ENCODE measurements at regions not wholly inside any gene's neighbourhood (a gene's known extent, or its start where the extent isn't known, plus 50 kb on each side); places are given as distances from the start of the nearest gene placed in this dataset.

DNA sequence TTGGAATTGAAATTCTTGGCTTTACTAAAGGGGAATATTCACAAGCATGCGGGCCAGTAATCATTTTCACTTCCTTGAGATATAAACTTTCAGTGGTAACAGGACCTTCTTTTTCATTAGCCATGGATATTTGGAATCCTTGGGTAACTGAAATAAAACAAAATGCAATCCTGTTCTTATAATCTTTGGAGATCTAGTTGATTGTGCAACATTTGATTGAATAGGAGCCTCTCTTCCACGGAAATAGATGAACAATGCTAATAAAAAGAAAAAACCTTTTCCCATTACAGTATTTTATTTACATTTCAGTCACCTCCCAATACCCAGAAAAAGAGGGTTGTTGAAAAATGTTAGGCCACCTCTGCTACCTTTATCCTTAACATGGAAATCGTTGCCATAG is 225.6 kb downstream of the MAP2K6 start:
- no peak overlapping the region for H3K27ac Mint-ChIP-seq
- peaks cover 0 to 3% of the 10 kb centered on the region in 2 donors for H3K27me3 Mint-ChIP-seq
- Histone ChIP-seq H3K36me3 (ENCODE audit: control insufficient read depth in 2 of 2, extremely low read depth in 1 of 2, insufficient read depth in 1 of 2, low read length in 1 of 2) (no peaks in the 10 kb centered on the region), H3K27ac (ENCODE audit: low read length) (no peak overlapping the region), H3K4me3 (ENCODE audit: control insufficient read depth in 1 of 2, extremely low read depth in 1 of 2, low read length in 1 of 2) (no peak overlapping the region), H3K4me1 (ENCODE audit: control insufficient read depth in 1 of 2, extremely low read depth in 1 of 2, insufficient read depth in 2 of 2, low read length in 2 of 2) (no peaks in the 10 kb centered on the region), H3K9me3 (no peaks in the 10 kb centered on the region), H3K27me3 (replicated peaks in 1 of 2; ENCODE audit: control insufficient read depth in 2 of 2, extremely low read depth in 1 of 2, insufficient read depth in 2 of 2, low read length in 1 of 2) (no peaks in the 10 kb centered on the region)
- H3K4me3 Mint-ChIP-seq = no peak overlapping the region
- ChIA-PET CTCF (no interaction called here), POLR2A (no interaction called here)
- no CpG with 5 or more reads among the region's 3 CpGs for WGBS (ENCODE audit: insufficient coverage)
- no peaks in the 10 kb centered on the region for H3K4me1 Mint-ChIP-seq
- ATAC-seq (replicated peaks in 1 of 4) = no peak
- H3K9me3 Mint-ChIP-seq = peaks cover 0 to 3% (median 0%) of the 10 kb centered on the region in 3 donors
- H3K36me3 Mint-ChIP-seq = no peaks in the 10 kb centered on the region
- DNase-seq = no peak

DNA sequence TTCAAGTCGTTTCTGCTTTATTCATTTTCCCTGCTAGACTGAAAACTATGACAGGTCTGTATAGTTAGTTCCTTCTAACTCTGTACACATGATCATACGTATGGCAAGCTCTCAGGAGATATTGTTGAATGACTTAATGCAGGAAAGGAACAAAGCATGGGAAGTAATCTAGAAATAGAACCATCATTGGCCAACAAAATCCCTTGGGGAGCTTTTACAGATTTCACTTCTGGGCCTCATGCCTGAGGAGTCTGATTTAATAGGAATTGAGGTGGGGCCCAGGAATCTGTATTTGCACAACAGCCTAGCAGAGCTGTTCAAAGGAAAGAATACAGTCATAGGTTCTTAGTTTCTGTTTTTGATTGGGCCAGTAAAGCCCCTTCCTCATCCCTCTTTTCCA is 229.2 kb downstream of the MAP2K6 start:
- H3K36me3 Mint-ChIP-seq = no peaks in the 10 kb centered on the region

DNA sequence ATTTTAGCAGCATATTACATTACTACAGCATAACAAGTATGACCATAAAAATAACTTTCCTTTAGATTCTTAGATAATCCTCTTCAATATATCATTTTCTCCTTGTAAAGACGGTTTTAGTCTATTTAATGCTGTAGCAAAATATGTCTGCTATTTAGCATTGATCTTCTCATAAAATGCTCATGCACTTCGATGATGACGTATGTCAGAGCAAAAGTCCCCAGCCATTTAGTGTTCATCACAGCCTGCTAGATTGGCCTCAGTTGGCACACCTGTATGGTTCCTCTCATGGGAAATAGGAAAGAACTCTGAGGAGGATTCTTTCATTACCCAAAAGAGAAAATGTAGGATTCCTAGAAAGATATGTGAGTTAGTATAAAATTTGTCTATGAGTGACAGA is 232.2 kb downstream of the MAP2K6 start:
- no peaks in the 10 kb centered on the region for H3K36me3 Mint-ChIP-seq
- peaks cover 0 to 3% of the 10 kb centered on the region in 2 donors for H3K27me3 Mint-ChIP-seq
- no peaks in the 10 kb centered on the region for H3K27me3 ChIP-seq (replicated peaks in 1 of 2; ENCODE audit: control insufficient read depth in 2 of 2, extremely low read depth in 1 of 2, insufficient read depth in 2 of 2, low read length in 1 of 2)
- no peak overlapping the region for H3K4me3 Mint-ChIP-seq
- H3K9me3 ChIP-seq = no peaks in the 10 kb centered on the region
- DNase-seq = no peak
- H3K36me3 ChIP-seq (ENCODE audit: control insufficient read depth in 2 of 2, extremely low read depth in 1 of 2, insufficient read depth in 1 of 2, low read length in 1 of 2) = no peaks in the 10 kb centered on the region
- peaks cover 0 to 3% (median 0%) of the 10 kb centered on the region in 3 donors for H3K9me3 Mint-ChIP-seq
- ChIA-PET POLR2A (no interaction called here), CTCF (no interaction called here)
- H3K4me3 ChIP-seq (ENCODE audit: control insufficient read depth in 1 of 2, extremely low read depth in 1 of 2, low read length in 1 of 2) = no peak overlapping the region
- ATAC-seq (replicated peaks in 1 of 4) = no peak
- no peaks in the 10 kb centered on the region for H3K4me1 ChIP-seq (ENCODE audit: control insufficient read depth in 1 of 2, extremely low read depth in 1 of 2, insufficient read depth in 2 of 2, low read length in 2 of 2)
- no peak overlapping the region for H3K27ac ChIP-seq (ENCODE audit: low read length)
- 100% methylated on average over 2 of the region's 3 CpGs for WGBS (ENCODE audit: insufficient coverage)
- no peaks in the 10 kb centered on the region for H3K4me1 Mint-ChIP-seq
- H3K27ac Mint-ChIP-seq = no peak overlapping the region

More for the DNA sequence above, 229.2 kb downstream of the MAP2K6 start:
- H3K4me1 Mint-ChIP-seq = no peaks in the 10 kb centered on the region
- Histone ChIP-seq H3K36me3 (ENCODE audit: control insufficient read depth in 2 of 2, extremely low read depth in 1 of 2, insufficient read depth in 1 of 2, low read length in 1 of 2) (no peaks in the 10 kb centered on the region), H3K9me3 (no peaks in the 10 kb centered on the region), H3K4me1 (ENCODE audit: control insufficient read depth in 1 of 2, extremely low read depth in 1 of 2, insufficient read depth in 2 of 2, low read length in 2 of 2) (no peaks in the 10 kb centered on the region), H3K27me3 (replicated peaks in 1 of 2; ENCODE audit: control insufficient read depth in 2 of 2, extremely low read depth in 1 of 2, insufficient read depth in 2 of 2, low read length in 1 of 2) (no peaks in the 10 kb centered on the region), H3K27ac (ENCODE audit: low read length) (no peak overlapping the region), H3K4me3 (ENCODE audit: control insufficient read depth in 1 of 2, extremely low read depth in 1 of 2, low read length in 1 of 2) (no peak overlapping the region)
- no peak overlapping the region for H3K4me3 Mint-ChIP-seq
- CTCF ChIA-PET = no interaction called here
- H3K27ac Mint-ChIP-seq = no peak overlapping the region
- POLR2A ChIA-PET = no interaction called here
- ATAC-seq (replicated peaks in 1 of 4) (no peak), DNase-seq (no peak)
- WGBS (ENCODE audit: insufficient coverage) = no CpG with 5 or more reads among the region's 2 CpGs
- H3K9me3 Mint-ChIP-seq = peaks cover 0 to 3% (median 0%) of the 10 kb centered on the region in 3 donors
- H3K27me3 Mint-ChIP-seq = peaks cover 0 to 3% of the 10 kb centered on the region in 2 donors

DNA sequence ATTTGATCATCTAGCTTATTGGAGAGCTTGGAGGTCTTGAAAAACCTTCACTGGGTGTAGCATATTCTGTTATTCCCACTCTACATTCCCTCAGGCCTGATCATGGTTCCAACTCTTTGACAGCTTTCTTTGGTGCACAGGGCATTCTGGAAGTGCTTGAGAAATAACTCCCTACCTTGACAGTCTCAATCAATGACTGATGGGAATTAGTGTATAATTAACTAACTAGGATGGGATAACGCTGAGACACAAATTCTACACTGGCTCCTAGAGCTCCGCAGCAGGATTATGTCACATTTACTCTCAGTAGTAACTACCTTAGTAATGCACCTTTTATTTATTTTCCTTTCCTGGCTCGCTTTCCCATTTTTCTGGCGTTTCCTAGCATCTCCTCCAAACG is 236.4 kb downstream of the MAP2K6 start:
- whole genome bisulfite sequencing (ENCODE audit: insufficient coverage) = 100% methylated on average over 1 of the region's 5 CpGs

DNA sequence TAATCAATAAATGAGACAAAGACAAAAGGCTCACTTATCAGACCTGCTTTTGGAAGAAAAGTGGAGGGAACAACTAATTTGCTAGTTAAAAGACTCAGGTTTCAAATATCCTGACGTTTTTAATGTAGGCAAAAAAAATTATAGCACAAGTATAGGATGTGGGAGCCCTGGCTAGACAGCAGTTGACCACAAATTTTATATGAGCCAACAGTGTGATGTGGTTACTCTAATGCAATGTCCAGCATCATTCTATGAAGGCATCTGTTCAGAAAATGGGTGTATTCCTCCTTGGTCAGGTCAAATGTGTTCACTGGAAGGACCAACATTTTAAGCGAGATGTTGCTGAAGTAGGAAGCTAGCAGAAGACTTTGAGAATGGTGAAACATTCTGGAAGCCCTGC is 237.4 kb downstream of the MAP2K6 start:
- Histone ChIP-seq H3K27me3 (replicated peaks in 1 of 2; ENCODE audit: control insufficient read depth in 2 of 2, extremely low read depth in 1 of 2, insufficient read depth in 2 of 2, low read length in 1 of 2) (no peaks in the 10 kb centered on the region), H3K36me3 (ENCODE audit: control insufficient read depth in 2 of 2, extremely low read depth in 1 of 2, insufficient read depth in 1 of 2, low read length in 1 of 2) (no peaks in the 10 kb centered on the region), H3K4me3 (ENCODE audit: control insufficient read depth in 1 of 2, extremely low read depth in 1 of 2, low read length in 1 of 2) (no peak overlapping the region), H3K27ac (ENCODE audit: low read length) (no peak overlapping the region), H3K4me1 (ENCODE audit: control insufficient read depth in 1 of 2, extremely low read depth in 1 of 2, insufficient read depth in 2 of 2, low read length in 2 of 2) (no peaks in the 10 kb centered on the region), H3K9me3 (no peaks in the 10 kb centered on the region)
- ATAC-seq (replicated peaks in 1 of 4) (no peak), DNase-seq (no peak)
- WGBS (ENCODE audit: insufficient coverage) = 42% methylated on average over 2 of the region's 2 CpGs
- Mint-ChIP-seq H3K9me3 (peaks cover 0 to 7% (median 6%) of the 10 kb centered on the region in 3 donors), H3K27ac (no peak overlapping the region), H3K27me3 (peaks cover 3 to 4% of the 10 kb centered on the region in 2 donors), H3K4me1 (no peaks in the 10 kb centered on the region), H3K36me3 (no peaks in the 10 kb centered on the region), H3K4me3 (no peak overlapping the region)
- ChIA-PET POLR2A (no interaction called here), CTCF (no interaction called here)

More for the DNA sequence above, 236.4 kb downstream of the MAP2K6 start:
- H3K4me3 Mint-ChIP-seq = no peak overlapping the region
- H3K27me3 Mint-ChIP-seq = peaks cover 3 to 4% of the 10 kb centered on the region in 2 donors
- H3K9me3 Mint-ChIP-seq = peaks cover 0 to 7% (median 6%) of the 10 kb centered on the region in 3 donors
- no peak overlapping the region for H3K27ac ChIP-seq (ENCODE audit: low read length)
- no peaks in the 10 kb centered on the region for H3K27me3 ChIP-seq (replicated peaks in 1 of 2; ENCODE audit: control insufficient read depth in 2 of 2, extremely low read depth in 1 of 2, insufficient read depth in 2 of 2, low read length in 1 of 2)
- H3K4me1 ChIP-seq (ENCODE audit: control insufficient read depth in 1 of 2, extremely low read depth in 1 of 2, insufficient read depth in 2 of 2, low read length in 2 of 2) = no peaks in the 10 kb centered on the region
- H3K4me3 ChIP-seq (ENCODE audit: control insufficient read depth in 1 of 2, extremely low read depth in 1 of 2, low read length in 1 of 2) = no peak overlapping the region
- no peaks in the 10 kb centered on the region for H3K4me1 Mint-ChIP-seq
- no peak overlapping the region for H3K27ac Mint-ChIP-seq
- H3K9me3 ChIP-seq = no peaks in the 10 kb centered on the region
- ChIA-PET POLR2A (no interaction called here), CTCF (no interaction called here)
- no peaks in the 10 kb centered on the region for H3K36me3 Mint-ChIP-seq
- no peaks in the 10 kb centered on the region for H3K36me3 ChIP-seq (ENCODE audit: control insufficient read depth in 2 of 2, extremely low read depth in 1 of 2, insufficient read depth in 1 of 2, low read length in 1 of 2)
- DNase-seq = no peak
- ATAC-seq (replicated peaks in 1 of 4) = no peak

DNA sequence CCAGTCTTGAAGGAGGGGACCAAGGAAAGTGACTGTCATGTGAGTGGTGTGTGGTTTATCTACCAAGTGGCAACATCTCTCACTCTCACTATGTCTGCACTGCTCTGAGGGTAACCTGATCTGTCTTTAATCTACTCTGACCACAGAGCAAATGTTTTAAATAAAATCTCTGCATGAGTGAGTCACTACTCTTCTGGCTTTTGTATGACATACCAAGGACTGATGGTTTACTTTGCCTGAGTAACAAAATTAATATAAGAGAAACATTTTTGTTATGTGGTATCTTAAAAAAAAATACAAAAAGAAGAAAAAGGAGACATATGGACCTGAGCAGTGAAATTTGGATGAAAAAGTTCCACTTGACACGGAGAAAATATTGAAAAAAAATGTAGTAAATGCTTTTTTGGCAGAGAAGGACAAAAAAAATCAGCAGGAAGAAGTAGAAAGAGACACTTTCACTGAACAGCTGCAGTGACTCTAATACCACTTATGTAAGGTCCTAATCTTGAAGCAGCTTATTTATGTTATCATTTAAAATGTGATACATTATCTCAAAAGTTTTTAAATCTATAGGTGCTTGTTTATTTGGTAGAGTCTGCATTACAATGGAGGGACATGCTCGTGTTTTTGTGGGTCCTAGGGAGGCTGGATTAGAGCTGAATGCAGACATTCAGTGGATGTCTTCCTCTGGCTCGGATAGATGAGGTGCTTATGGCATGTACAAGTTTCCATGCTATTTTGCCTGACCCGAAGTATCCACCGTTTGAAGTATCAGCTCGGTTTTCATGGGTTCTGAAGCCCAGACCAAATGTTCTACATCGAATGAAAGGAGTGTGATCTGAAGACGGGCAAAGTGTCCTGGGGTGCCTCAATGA is 240.7 kb downstream of the MAP2K6 start:
- H3K4me3 Mint-ChIP-seq = no peak overlapping the region
- H3K4me1 Mint-ChIP-seq = no peaks in the 10 kb centered on the region
- WGBS (ENCODE audit: insufficient coverage) = 69% methylated on average over 8 of the region's 8 CpGs
- ChIA-PET POLR2A (no interaction called here), CTCF (no interaction called here)
- Histone ChIP-seq H3K27me3 (replicated peaks in 1 of 2; ENCODE audit: control insufficient read depth in 2 of 2, extremely low read depth in 1 of 2, insufficient read depth in 2 of 2, low read length in 1 of 2) (no peaks in the 10 kb centered on the region), H3K27ac (ENCODE audit: low read length) (no peak overlapping the region), H3K9me3 (no peaks in the 10 kb centered on the region), H3K4me1 (ENCODE audit: control insufficient read depth in 1 of 2, extremely low read depth in 1 of 2, insufficient read depth in 2 of 2, low read length in 2 of 2) (no peaks in the 10 kb centered on the region), H3K4me3 (ENCODE audit: control insufficient read depth in 1 of 2, extremely low read depth in 1 of 2, low read length in 1 of 2) (no peak overlapping the region), H3K36me3 (ENCODE audit: control insufficient read depth in 2 of 2, extremely low read depth in 1 of 2, insufficient read depth in 1 of 2, low read length in 1 of 2) (no peaks in the 10 kb centered on the region)
- H3K27me3 Mint-ChIP-seq = peaks cover 3 to 4% of the 10 kb centered on the region in 2 donors
- ATAC-seq (replicated peaks in 1 of 4) (no peak), DNase-seq (no peak)
- peaks cover 0 to 7% (median 6%) of the 10 kb centered on the region in 3 donors for H3K9me3 Mint-ChIP-seq
- no peaks in the 10 kb centered on the region for H3K36me3 Mint-ChIP-seq
- no peak overlapping the region for H3K27ac Mint-ChIP-seq

All from T-cell (primary cell).